T-cell (primary cell): ENCODE measurements at regions not wholly inside any gene's neighbourhood (a gene's known extent, or its start where the extent isn't known, plus 50 kb on each side); places are given as distances from the start of the nearest gene placed in this dataset.

Source experiments
- ATAC-seq, 4 experiments: fragments of 200-7000 bp in 3 of 4; fragments of 150-1000 bp in 1 of 4; cut with Tn5 transposase; replicated peaks in 1 of 4; 1 replicate in 3 of 4; 2 replicates in 1 of 4; pipeline ENCODE4 v1.10.0; 2021; ENCODE audit warnings: moderate library complexity in 3 of 4, mild to moderate bottlenecking in 2 of 4, moderate number of reproducible peaks in 1 of 4
- CTCF ChIA-PET, 2 donors: fragments of 300-600 bp; sonication (Branson Sonifier 250); formaldehyde crosslinking; loops; one replicate each; lab custom pipeline; 2022; ENCODE audit warnings: antibody characterized with exemption in 2 of 2; lab: Charles Lee
- POLR2A ChIA-PET, 2 donors: fragments of 300-600 bp; sonication (Branson Sonifier 250); formaldehyde crosslinking; loops; one replicate each; lab custom pipeline; 2022; ENCODE audit warnings: antibody characterized with exemption in 2 of 2; lab: Charles Lee
- DNase-seq, 35 experiments: peaks; one replicate each; pipeline versions ENCODE4 v3.0.0 to v3.0.0-alpha.2; 2013 to 2023
- H3K27ac ChIP-seq: one replicate; pipeline ENCODE4 v1.5.1; 2013; ENCODE audit warnings: low read length
- H3K27me3 ChIP-seq, 2 experiments: replicated peaks in 1 of 2; 1 replicate in 1 of 2; 2 replicates in 1 of 2; pipeline versions ENCODE4 v1.6.1 to v1.7.0; 2013; ENCODE audit warnings: low read length in 1 of 2, mixed read lengths in 1 of 2; ENCODE audit not compliant: control insufficient read depth in 2 of 2, insufficient read depth in 2 of 2; ENCODE audit errors: extremely low read depth in 1 of 2
- H3K36me3 ChIP-seq, 2 donors: 1 replicate in 1 of 2; 2 replicates in 1 of 2; pipeline versions ENCODE4 v1.6.1 to v1.7.0; 2013; ENCODE audit warnings: low read length in 1 of 2; ENCODE audit not compliant: control insufficient read depth in 2 of 2, insufficient read depth in 1 of 2; ENCODE audit errors: extremely low read depth in 1 of 2
- H3K4me1 ChIP-seq, 2 experiments: 1 replicate in 1 of 2; 2 replicates in 1 of 2; pipeline versions ENCODE4 v1.6.1 to v1.7.0; 2013; ENCODE audit warnings: low read length in 2 of 2, mixed read lengths in 1 of 2; ENCODE audit not compliant: insufficient read depth in 2 of 2, control insufficient read depth in 1 of 2; ENCODE audit errors: extremely low read depth in 1 of 2
- H3K4me3 ChIP-seq, 2 donors: 1 replicate in 1 of 2; 2 replicates in 1 of 2; pipeline versions ENCODE4 v1.5.1 to v1.7.0; 2013; ENCODE audit warnings: mild to moderate bottlenecking in 2 of 2, low read length in 1 of 2, moderate library complexity in 1 of 2; ENCODE audit not compliant: control insufficient read depth in 1 of 2; ENCODE audit errors: extremely low read depth in 1 of 2
- H3K9me3 ChIP-seq: 2 replicates; pipeline ENCODE4 v1.7.0; 2013
- H3K27ac Mint-ChIP-seq, 2 donors: one replicate each; pipeline ENCODE4 v1.8.0; 2020 to 2021; ENCODE audit warnings: mild to moderate bottlenecking in 2 of 2, mixed read lengths in 2 of 2
- H3K27me3 Mint-ChIP-seq, 2 donors: one replicate each; pipeline ENCODE4 v1.8.0; 2021 to 2022; ENCODE audit warnings: mixed read lengths in 2 of 2
- H3K36me3 Mint-ChIP-seq: one replicate; pipeline ENCODE4 v1.8.0; 2021; ENCODE audit warnings: mixed read lengths
- H3K4me1 Mint-ChIP-seq, 3 donors: one replicate each; pipeline ENCODE4 v1.8.0; 2020 to 2022; ENCODE audit warnings: mixed read lengths in 3 of 3, mild to moderate bottlenecking in 1 of 3
- H3K4me3 Mint-ChIP-seq, 3 donors: one replicate each; pipeline ENCODE4 v1.8.0; 2020 to 2022; ENCODE audit warnings: mild to moderate bottlenecking in 3 of 3, mixed read lengths in 3 of 3, moderate library complexity in 3 of 3
- H3K9me3 Mint-ChIP-seq, 3 donors: one replicate each; pipeline ENCODE4 v1.8.0; 2020 to 2022; ENCODE audit warnings: mixed read lengths in 3 of 3
- WGBS: methylation state at CpG from one replicate; pipeline ENCODE4 v1.1.5; 2013; ENCODE audit warnings: missing lambda C conversion rate; ENCODE audit not compliant: insufficient coverage; 5-methylcytosine and 5-hydroxymethylcytosine counted together

GRCh38 chr16:85261204-85261603, 148.9 kb upstream of the CIBAR2 start:
- peaks cover 5 to 33% of the 10 kb centered on the region in 2 donors for H3K27me3 Mint-ChIP-seq
- no peak for DNase-seq
- Histone ChIP-seq H3K4me1 (peaks cover 4% of the 10 kb centered on the region in 2 experiments), H3K4me3 (no peak overlapping the region), H3K36me3 (no peaks in the 10 kb centered on the region), H3K27ac (no peak overlapping the region), H3K27me3 (peaks cover 0 to 65% of the 10 kb centered on the region in 2 experiments), H3K9me3 (no peaks in the 10 kb centered on the region)
- H3K36me3 Mint-ChIP-seq = no peaks in the 10 kb centered on the region
- WGBS = 88% methylated on average over 10 of the region's 10 CpGs
- H3K4me1 Mint-ChIP-seq = peaks cover 5 to 7% (median 5%) of the 10 kb centered on the region in 3 donors
- no peak overlapping the region for H3K4me3 Mint-ChIP-seq
- ATAC-seq = no peak
- H3K9me3 Mint-ChIP-seq = no peaks in the 10 kb centered on the region
- ChIA-PET POLR2A (no interaction called here), CTCF (no interaction called here)
- H3K27ac Mint-ChIP-seq = no peak overlapping the region

- Histone ChIP-seq H3K27me3 (peaks cover 0 to 64% of the 10 kb centered on the region in 2 experiments), H3K9me3 (no peaks in the 10 kb centered on the region), H3K27ac (no peak overlapping the region), H3K4me1 (peaks cover 4% of the 10 kb centered on the region in 2 experiments), H3K36me3 (no peaks in the 10 kb centered on the region), H3K4me3 (no peak overlapping the region)
- peaks cover 5 to 7% (median 5%) of the 10 kb centered on the region in 3 donors for H3K4me1 Mint-ChIP-seq
- no peaks in the 10 kb centered on the region for H3K9me3 Mint-ChIP-seq
- ATAC-seq = peak in 1 of 4 experiments; percentile 57
- peaks cover 5 to 30% of the 10 kb centered on the region in 2 donors for H3K27me3 Mint-ChIP-seq
- no peak overlapping the region for H3K4me3 Mint-ChIP-seq
- H3K27ac Mint-ChIP-seq = peak overlapping the region in 1 of 2 donors; percentile 28
- POLR2A ChIA-PET = no interaction called here
- no peaks in the 10 kb centered on the region for H3K36me3 Mint-ChIP-seq
- 55% methylated on average over 15 of the region's 27 CpGs for WGBS
- DNase-seq = peak in 1 of 35 experiments; percentile 9
- CTCF ChIA-PET = no interaction called here
These were observed 149.6 kb upstream of the CIBAR2 start for GRCh38 chr16:85261657-85262557.

GRCh38 chr16:85262558-85263238, 150.4 kb upstream of the CIBAR2 start:
- H3K27me3 Mint-ChIP-seq = peaks cover 5 to 24% of the 10 kb centered on the region in 2 donors
- DNase-seq (no peak), ATAC-seq (no peak)
- no peak overlapping the region for H3K4me3 Mint-ChIP-seq
- Histone ChIP-seq H3K36me3 (no peaks in the 10 kb centered on the region), H3K4me1 (peaks cover 4% of the 10 kb centered on the region in 2 experiments), H3K9me3 (no peaks in the 10 kb centered on the region), H3K27ac (no peak overlapping the region), H3K27me3 (peaks cover 0 to 61% of the 10 kb centered on the region in 2 experiments), H3K4me3 (no peak overlapping the region)
- 89% methylated on average over 17 of the region's 22 CpGs for WGBS
- no peaks in the 10 kb centered on the region for H3K36me3 Mint-ChIP-seq
- H3K9me3 Mint-ChIP-seq = no peaks in the 10 kb centered on the region
- CTCF ChIA-PET = no interaction called here
- H3K27ac Mint-ChIP-seq = no peak overlapping the region
- H3K4me1 Mint-ChIP-seq = peaks cover 5 to 7% (median 5%) of the 10 kb centered on the region in 3 donors
- POLR2A ChIA-PET = no interaction called here

GRCh38 chr16:85263239-85263585, 150.9 kb upstream of the CIBAR2 start:
- no peak overlapping the region for H3K4me3 Mint-ChIP-seq

GRCh38 chr16:85264752-85265151, 152.5 kb upstream of the CIBAR2 start:
- no peak for DNase-seq
- no peak overlapping the region for H3K27ac ChIP-seq
- no peaks in the 10 kb centered on the region for H3K9me3 ChIP-seq
- H3K36me3 ChIP-seq = no peaks in the 10 kb centered on the region
- Mint-ChIP-seq H3K27ac (no peak overlapping the region), H3K4me1 (peaks cover 5 to 7% (median 5%) of the 10 kb centered on the region in 3 donors), H3K27me3 (peaks cover 5 to 12% of the 10 kb centered on the region in 2 donors), H3K9me3 (no peaks in the 10 kb centered on the region), H3K4me3 (no peak overlapping the region), H3K36me3 (no peaks in the 10 kb centered on the region)
- ChIA-PET POLR2A (interaction anchor here in 1 of 2 donors (0.5 kb wide), 1 partner anchor 15 kb away, joined by 3 read pairs; no protein-coding TSS in a partner anchor), CTCF (no interaction called here)
- no peak for ATAC-seq
- no peak overlapping the region for H3K4me3 ChIP-seq
- peaks cover 4% of the 10 kb centered on the region in 2 experiments for H3K4me1 ChIP-seq
- peaks cover 0 to 55% of the 10 kb centered on the region in 2 experiments for H3K27me3 ChIP-seq
- 83% methylated on average over 13 of the region's 15 CpGs for WGBS

More at GRCh38 chr16:85263239-85263585, 150.9 kb upstream of the CIBAR2 start:
- Histone ChIP-seq H3K27ac (no peak overlapping the region), H3K4me3 (no peak overlapping the region), H3K9me3 (no peaks in the 10 kb centered on the region), H3K36me3 (no peaks in the 10 kb centered on the region), H3K4me1 (peaks cover 4% of the 10 kb centered on the region in 2 experiments), H3K27me3 (peaks cover 0 to 60% of the 10 kb centered on the region in 2 experiments)
- DNase-seq = no peak
- WGBS = 74% methylated on average over 6 of the region's 6 CpGs
- H3K36me3 Mint-ChIP-seq = no peaks in the 10 kb centered on the region
- no peaks in the 10 kb centered on the region for H3K9me3 Mint-ChIP-seq
- ChIA-PET POLR2A (no interaction called here), CTCF (interaction anchor here (0.7 kb wide), 2 partner anchors 997 to 1334 kb away, joined by 3 read pairs; no protein-coding TSS in a partner anchor)
- peaks cover 5 to 7% (median 5%) of the 10 kb centered on the region in 3 donors for H3K4me1 Mint-ChIP-seq
- ATAC-seq = no peak
- no peak overlapping the region for H3K27ac Mint-ChIP-seq
- H3K27me3 Mint-ChIP-seq = peaks cover 5 to 20% of the 10 kb centered on the region in 2 donors

- no peak overlapping the region for H3K27ac ChIP-seq
- POLR2A ChIA-PET = interaction anchor here in 1 of 2 donors (0.5 kb wide), 1 partner anchor 15 kb away, joined by 3 read pairs; no protein-coding TSS in a partner anchor
- no peaks in the 10 kb centered on the region for H3K36me3 ChIP-seq
- Mint-ChIP-seq H3K36me3 (no peaks in the 10 kb centered on the region), H3K4me1 (peaks cover 5 to 7% (median 5%) of the 10 kb centered on the region in 3 donors), H3K27me3 (peaks cover 5 to 11% of the 10 kb centered on the region in 2 donors), H3K4me3 (no peak overlapping the region), H3K27ac (no peak overlapping the region), H3K9me3 (no peaks in the 10 kb centered on the region)
- ATAC-seq (no peak), DNase-seq (no peak)
- CTCF ChIA-PET = no interaction called here
- H3K9me3 ChIP-seq = no peaks in the 10 kb centered on the region
- WGBS = 96% methylated on average over 11 of the region's 13 CpGs
- no peak overlapping the region for H3K4me3 ChIP-seq
- peaks cover 4% of the 10 kb centered on the region in 2 experiments for H3K4me1 ChIP-seq
- H3K27me3 ChIP-seq = peaks cover 0 to 56% of the 10 kb centered on the region in 2 experiments
These were observed 153.0 kb upstream of the CIBAR2 start for GRCh38 chr16:85265161-85265784.
